ENCODE measurements at regions not wholly inside any gene's neighbourhood (a gene's known extent, or its start where the extent isn't known, plus 50 kb on each side); places are given as distances from the start of the nearest gene placed in this dataset.

DNA sequence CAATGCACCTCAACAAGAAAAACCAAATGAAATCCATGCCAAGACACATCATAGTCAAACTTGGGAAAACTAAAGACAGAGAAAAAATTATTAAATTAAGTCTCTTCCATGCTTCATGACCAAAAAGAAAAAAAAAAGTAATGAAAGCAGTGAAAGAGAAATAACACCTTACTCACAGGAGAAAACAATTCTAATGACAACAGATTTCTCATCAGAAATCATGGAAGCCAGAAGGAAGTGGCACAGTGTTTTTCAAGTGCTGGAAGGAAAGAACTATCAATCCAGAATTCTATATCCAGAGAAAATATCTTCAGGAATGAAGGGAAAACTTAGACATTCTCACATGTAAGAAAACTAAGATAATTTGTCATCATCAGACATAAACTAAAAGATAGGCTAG, 71.1 kb upstream of the NUDT4 start:
- H3K4me3 ChIP-seq: no peak overlapping the region
- intact Hi-C loops (cut with DNase I): no loop called here
- no peaks in the 10 kb centered on the region for H3K36me3 ChIP-seq
- H3K27ac ChIP-seq (replicated peaks in 1 of 4): no peak overlapping the region
- H3K9me3 ChIP-seq: peaks cover 0 to 7% (median 3%) of the 10 kb centered on the region in 4 donors
- no peak for DNase-seq (ENCODE audit: extremely low spot score)
- no peaks in the 10 kb centered on the region for H3K27me3 ChIP-seq
- peaks cover 14 to 18% (median 17%) of the 10 kb centered on the region in 4 donors for H3K4me1 ChIP-seq
- TF ChIP-seq, protein P1, sequence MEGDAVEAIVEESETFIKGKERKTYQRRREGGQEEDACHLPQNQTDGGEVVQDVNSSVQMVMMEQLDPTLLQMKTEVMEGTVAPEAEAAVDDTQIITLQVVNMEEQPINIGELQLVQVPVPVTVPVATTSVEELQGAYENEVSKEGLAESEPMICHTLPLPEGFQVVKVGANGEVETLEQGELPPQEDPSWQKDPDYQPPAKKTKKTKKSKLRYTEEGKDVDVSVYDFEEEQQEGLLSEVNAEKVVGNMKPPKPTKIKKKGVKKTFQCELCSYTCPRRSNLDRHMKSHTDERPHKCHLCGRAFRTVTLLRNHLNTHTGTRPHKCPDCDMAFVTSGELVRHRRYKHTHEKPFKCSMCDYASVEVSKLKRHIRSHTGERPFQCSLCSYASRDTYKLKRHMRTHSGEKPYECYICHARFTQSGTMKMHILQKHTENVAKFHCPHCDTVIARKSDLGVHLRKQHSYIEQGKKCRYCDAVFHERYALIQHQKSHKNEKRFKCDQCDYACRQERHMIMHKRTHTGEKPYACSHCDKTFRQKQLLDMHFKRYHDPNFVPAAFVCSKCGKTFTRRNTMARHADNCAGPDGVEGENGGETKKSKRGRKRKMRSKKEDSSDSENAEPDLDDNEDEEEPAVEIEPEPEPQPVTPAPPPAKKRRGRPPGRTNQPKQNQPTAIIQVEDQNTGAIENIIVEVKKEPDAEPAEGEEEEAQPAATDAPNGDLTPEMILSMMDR (IDR thresholded peaks at IDR 0.05): no peak
- no peak for TF ChIP-seq EP300 (IDR thresholded peaks at IDR 0.05)
- TF ChIP-seq POLR2A (IDR thresholded peaks at IDR 0.05; ENCODE audit: low read depth): no peak
- TF ChIP-seq POLR2AphosphoS5 (IDR thresholded peaks at IDR 0.05): no peak

- no peak for DNase-seq (ENCODE audit: extremely low spot score)
- Histone ChIP-seq H3K27me3 (no peaks in the 10 kb centered on the region), H3K36me3 (no peaks in the 10 kb centered on the region), H3K27ac (replicated peaks in 1 of 4) (no peak overlapping the region), H3K4me1 (peaks cover 0 to 3% (median 1%) of the 10 kb centered on the region in 4 donors), H3K9me3 (peaks cover 0 to 7% (median 3%) of the 10 kb centered on the region in 4 donors), H3K4me3 (no peak overlapping the region)
- WGBS: 87% methylated on average over 4 of the region's 4 CpGs
- TF ChIP-seq EP300 (IDR thresholded peaks at IDR 0.05) (no peak), POLR2AphosphoS5 (IDR thresholded peaks at IDR 0.05) (no peak), POLR2A (IDR thresholded peaks at IDR 0.05; ENCODE audit: low read depth) (no peak)
- TF ChIP-seq, protein P1 (IDR thresholded peaks at IDR 0.05): no peak
- intact Hi-C loops (cut with DNase I): no loop called here
Observed at GRCh38 chr12:93308281-93308680, 69.4 kb upstream of the NUDT4 start.

GRCh38 chr12:93311827-93312226, 65.9 kb upstream of the NUDT4 start:
- H3K36me3 ChIP-seq: no peaks in the 10 kb centered on the region
- no peaks in the 10 kb centered on the region for H3K9me3 ChIP-seq
- DNase-seq (ENCODE audit: extremely low spot score): no peak
- intact Hi-C loops (cut with DNase I): no loop called here
- H3K27ac ChIP-seq (replicated peaks in 1 of 4): no peak overlapping the region
- H3K27me3 ChIP-seq: no peaks in the 10 kb centered on the region
- no peak overlapping the region for H3K4me3 ChIP-seq
- TF ChIP-seq, protein P1 (IDR thresholded peaks at IDR 0.05): no peak
- TF ChIP-seq POLR2AphosphoS5 (IDR thresholded peaks at IDR 0.05) (no peak), EP300 (IDR thresholded peaks at IDR 0.05) (no peak), POLR2A (IDR thresholded peaks at IDR 0.05; ENCODE audit: low read depth) (no peak)
- no peaks in the 10 kb centered on the region for H3K4me1 ChIP-seq
- WGBS: 96% methylated on average over 2 of the region's 2 CpGs

DNA sequence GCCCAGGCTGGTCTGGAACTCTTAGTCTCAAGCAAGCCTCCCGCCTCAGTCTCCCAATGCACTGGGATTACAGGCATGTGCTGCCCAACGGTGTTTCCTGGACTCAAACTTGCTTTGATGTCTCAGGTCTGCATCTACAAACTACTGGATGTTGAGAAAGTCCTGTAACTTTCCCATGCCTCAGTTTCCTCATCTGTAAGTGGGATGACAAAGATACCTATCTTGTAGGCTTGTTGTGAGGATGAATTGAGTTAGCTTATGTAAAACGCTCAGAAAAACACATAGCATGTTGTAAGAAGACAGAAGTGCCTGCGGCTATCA, 63.6 kb upstream of the NUDT4 start:
- 88% methylated on average over 4 of the region's 4 CpGs for WGBS
- TF ChIP-seq POLR2AphosphoS5 (IDR thresholded peaks at IDR 0.05): no peak
- TF ChIP-seq, protein P1 (IDR thresholded peaks at IDR 0.05): no peak
- no peak for TF ChIP-seq EP300 (IDR thresholded peaks at IDR 0.05)
- TF ChIP-seq POLR2A (IDR thresholded peaks at IDR 0.05; ENCODE audit: low read depth): no peak
- no peaks in the 10 kb centered on the region for H3K27me3 ChIP-seq
- intact Hi-C loops (cut with DNase I): no loop called here
- DNase-seq (ENCODE audit: extremely low spot score): no peak
- no peaks in the 10 kb centered on the region for H3K36me3 ChIP-seq
- H3K4me3 ChIP-seq: no peak overlapping the region
- H3K27ac ChIP-seq (replicated peaks in 1 of 4): no peak overlapping the region
- H3K9me3 ChIP-seq: no peaks in the 10 kb centered on the region
- peaks cover 0 to under 1% (median under 1%) of the 10 kb centered on the region in 4 donors for H3K4me1 ChIP-seq

GRCh38 chr12:93315385-93315906, 62.3 kb upstream of the NUDT4 start:
- TF ChIP-seq, protein P1 (IDR thresholded peaks at IDR 0.05): no peak
- no peak for TF ChIP-seq EP300 (IDR thresholded peaks at IDR 0.05)
- no peak for TF ChIP-seq POLR2A (IDR thresholded peaks at IDR 0.05; ENCODE audit: low read depth)
- TF ChIP-seq POLR2AphosphoS5 (IDR thresholded peaks at IDR 0.05): no peak
- H3K36me3 ChIP-seq: no peaks in the 10 kb centered on the region
- no peaks in the 10 kb centered on the region for H3K9me3 ChIP-seq
- no peak overlapping the region for H3K4me3 ChIP-seq
- no peak for DNase-seq (ENCODE audit: extremely low spot score)
- no peaks in the 10 kb centered on the region for H3K27me3 ChIP-seq
- 88% methylated on average over 9 of the region's 9 CpGs for WGBS
- peaks cover 0 to 13% (median 9%) of the 10 kb centered on the region in 4 donors for H3K4me1 ChIP-seq
- intact Hi-C loops (cut with DNase I): loop anchor here (5.0 kb wide), 1 partner anchor 47 kb away; no protein-coding TSS in a partner anchor
- H3K27ac ChIP-seq (replicated peaks in 1 of 4): no peak overlapping the region

All from esophagus muscularis mucosa (tissue), 4 donors.